Fibroblast of lung (primary cell): ENCODE measurements at regions not wholly inside any gene's neighbourhood (a gene's known extent, or its start where the extent isn't known, plus 50 kb on each side); places are given as distances from the start of the nearest gene placed in this dataset.
"Not testable (repeated sequence)": the region's sequence is repeated elsewhere in the genome, so short reads cannot be mapped to it uniquely, and the experiment has no call there.

Source experiments
- DNase-seq, 2 donors: peaks; one replicate each; pipeline versions ENCODE4 v3.0.0 to v3.0.0-alpha.2; 2010; ENCODE audit warnings: low read depth in 2 of 2
- H2AFZ ChIP-seq: 2 replicates; pipeline ENCODE4 v1.5.1; 2012; ENCODE audit warnings: low read length, control low read depth, inconsistent platforms
- H3K27ac ChIP-seq: 2 replicates; pipeline ENCODE4 v1.5.1; 2011; ENCODE audit warnings: low read length, control low read depth; ENCODE audit not compliant: insufficient read depth
- H3K27me3 ChIP-seq: 2 replicates; pipeline ENCODE4 v1.5.1; 2011; ENCODE audit warnings: mild to moderate bottlenecking, low read length; ENCODE audit not compliant: control insufficient read depth, insufficient read depth
- H3K36me3 ChIP-seq: 2 replicates; pipeline ENCODE4 v1.5.1; 2011; ENCODE audit warnings: low read length; ENCODE audit not compliant: control insufficient read depth, insufficient read depth
- H3K4me1 ChIP-seq: 2 replicates; pipeline ENCODE4 v1.5.1; 2011; ENCODE audit warnings: low read length; ENCODE audit not compliant: control insufficient read depth, insufficient read depth; ENCODE audit errors: extremely low read depth
- H3K4me2 ChIP-seq: 2 replicates; pipeline ENCODE4 v1.5.1; 2011; ENCODE audit warnings: low read length, control low read depth; ENCODE audit not compliant: insufficient read depth; ENCODE audit errors: extremely low read depth
- H3K4me3 ChIP-seq, 4 experiments: fragments of 200-600 bp in 1 of 4; sonication (generic) in 1 of 4; replicated peaks in 1 of 4; 2 replicates each; pipeline ENCODE4 v1.5.1; 2011 to 2016; ENCODE audit warnings: low read length in 4 of 4, low read depth in 3 of 4, mild to moderate bottlenecking in 3 of 4, control low read depth in 2 of 4, inconsistent platforms in 1 of 4, mixed read lengths in 1 of 4; ENCODE audit not compliant: insufficient read depth in 1 of 4; ENCODE audit errors: control extremely low read depth in 1 of 4
- H3K79me2 ChIP-seq: 2 replicates; pipeline ENCODE4 v1.5.1; 2012; ENCODE audit warnings: mild to moderate bottlenecking, low read length, inconsistent platforms; ENCODE audit not compliant: control insufficient read depth, insufficient read depth
- H3K9ac ChIP-seq: 2 replicates; pipeline ENCODE4 v1.5.1; 2011; ENCODE audit warnings: mild to moderate bottlenecking, low read length, control low read depth; ENCODE audit not compliant: insufficient read depth
- H3K9me3 ChIP-seq: 2 replicates; pipeline ENCODE4 v1.5.1; 2012; ENCODE audit warnings: low read depth, low read length; ENCODE audit not compliant: control insufficient read depth, insufficient read depth
- H4K20me1 ChIP-seq: 2 replicates; pipeline ENCODE4 v1.5.1; 2011; ENCODE audit warnings: low read length; ENCODE audit not compliant: control insufficient read depth, insufficient read depth; ENCODE audit errors: extremely low read depth
- EZH2 ChIP-seq: IDR thresholded peaks from 2 replicates; pipeline ENCODE4 v1.5.1; 2012; ENCODE audit warnings: low read length, control low read depth, mild to moderate bottlenecking; ENCODE audit errors: missing control alignments
- TF ChIP-seq, protein P1 (sequence below), 2 donors: IDR thresholded peaks in 1 of 2; conservative IDR thresholded peaks in 1 of 2; 1 replicate in 1 of 2; 2 replicates in 1 of 2; pipeline ENCODE4 v1.5.1; 2011 to 2012; ENCODE audit warnings: low read length in 2 of 2, control low read depth in 1 of 2, inconsistent platforms in 1 of 2, low read depth in 1 of 2, mild to moderate bottlenecking in 1 of 2

DNA sequence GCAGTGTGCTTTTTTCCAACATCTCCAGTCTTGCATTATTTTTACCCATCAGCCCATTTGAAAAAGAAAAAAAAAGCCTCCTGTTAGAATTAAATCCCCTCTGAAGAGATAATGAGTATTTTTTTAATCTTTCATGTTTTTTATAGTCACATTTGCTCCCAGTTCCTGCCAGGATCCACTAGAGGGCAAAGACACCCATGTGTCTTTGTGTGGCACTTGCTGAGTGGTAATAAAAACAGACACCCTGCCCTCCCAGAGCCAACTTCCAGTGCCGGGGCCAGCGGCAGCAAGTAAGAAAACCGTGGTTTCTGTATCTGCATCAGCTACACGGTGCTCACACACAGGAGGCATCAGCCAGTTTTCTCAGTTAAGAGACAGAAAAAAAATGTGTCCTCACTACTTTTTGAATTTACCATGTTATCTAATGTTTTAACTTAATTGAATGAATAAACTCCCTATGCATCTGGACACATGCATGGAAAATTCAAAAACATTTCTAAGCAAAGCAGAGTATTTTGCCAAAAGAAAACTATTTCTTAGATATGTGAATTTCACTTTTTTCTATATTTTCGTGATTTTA lies 70.2 kb upstream of the PLEKHG4B start:
- Histone ChIP-seq H3K4me3 (no peak overlapping the region), H4K20me1 (no peaks in the 10 kb centered on the region), H2AFZ (no peak overlapping the region), H3K79me2 (no peaks in the 10 kb centered on the region), H3K27me3 (no peaks in the 10 kb centered on the region), H3K27ac (no peak overlapping the region), H3K9me3 (no peaks in the 10 kb centered on the region), H3K9ac (no peak overlapping the region), H3K4me1 (no peaks in the 10 kb centered on the region), H3K36me3 (no peaks in the 10 kb centered on the region), H3K4me2 (no peak overlapping the region)
- DNase-seq, result peak in 1 of 2 donors; percentile 14
- TF ChIP-seq, protein P1, sequence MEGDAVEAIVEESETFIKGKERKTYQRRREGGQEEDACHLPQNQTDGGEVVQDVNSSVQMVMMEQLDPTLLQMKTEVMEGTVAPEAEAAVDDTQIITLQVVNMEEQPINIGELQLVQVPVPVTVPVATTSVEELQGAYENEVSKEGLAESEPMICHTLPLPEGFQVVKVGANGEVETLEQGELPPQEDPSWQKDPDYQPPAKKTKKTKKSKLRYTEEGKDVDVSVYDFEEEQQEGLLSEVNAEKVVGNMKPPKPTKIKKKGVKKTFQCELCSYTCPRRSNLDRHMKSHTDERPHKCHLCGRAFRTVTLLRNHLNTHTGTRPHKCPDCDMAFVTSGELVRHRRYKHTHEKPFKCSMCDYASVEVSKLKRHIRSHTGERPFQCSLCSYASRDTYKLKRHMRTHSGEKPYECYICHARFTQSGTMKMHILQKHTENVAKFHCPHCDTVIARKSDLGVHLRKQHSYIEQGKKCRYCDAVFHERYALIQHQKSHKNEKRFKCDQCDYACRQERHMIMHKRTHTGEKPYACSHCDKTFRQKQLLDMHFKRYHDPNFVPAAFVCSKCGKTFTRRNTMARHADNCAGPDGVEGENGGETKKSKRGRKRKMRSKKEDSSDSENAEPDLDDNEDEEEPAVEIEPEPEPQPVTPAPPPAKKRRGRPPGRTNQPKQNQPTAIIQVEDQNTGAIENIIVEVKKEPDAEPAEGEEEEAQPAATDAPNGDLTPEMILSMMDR (conservative IDR thresholded peaks at IDR 0.05 in 1 of 2, IDR thresholded peaks at IDR 0.05 in 1 of 2; ENCODE audit: low read depth in 1 of 2, low read length in 2 of 2), result peak; percentile 25 to 42
- TF ChIP-seq EZH2, result no peak

DNA sequence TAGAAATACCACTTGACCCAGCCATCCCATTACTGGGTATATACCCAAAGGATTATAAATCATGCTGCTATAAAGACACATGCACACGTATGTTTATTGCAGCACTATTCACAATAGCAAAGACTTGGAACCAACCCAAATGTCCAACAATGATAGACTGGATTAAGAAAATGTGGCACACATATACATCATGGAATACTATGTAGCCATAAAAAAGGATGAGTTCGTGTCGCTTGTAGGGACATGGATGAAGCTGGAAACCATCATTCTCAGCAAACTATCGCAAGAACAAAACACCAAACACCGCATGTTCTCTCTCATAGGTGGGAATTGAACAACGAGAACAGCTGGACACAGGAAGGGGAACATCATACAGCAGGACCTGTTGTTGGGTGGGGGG lies 68.1 kb upstream of the PLEKHG4B start:
- not testable (repeated sequence) for H3K4me1 ChIP-seq, H4K20me1 ChIP-seq

DNA sequence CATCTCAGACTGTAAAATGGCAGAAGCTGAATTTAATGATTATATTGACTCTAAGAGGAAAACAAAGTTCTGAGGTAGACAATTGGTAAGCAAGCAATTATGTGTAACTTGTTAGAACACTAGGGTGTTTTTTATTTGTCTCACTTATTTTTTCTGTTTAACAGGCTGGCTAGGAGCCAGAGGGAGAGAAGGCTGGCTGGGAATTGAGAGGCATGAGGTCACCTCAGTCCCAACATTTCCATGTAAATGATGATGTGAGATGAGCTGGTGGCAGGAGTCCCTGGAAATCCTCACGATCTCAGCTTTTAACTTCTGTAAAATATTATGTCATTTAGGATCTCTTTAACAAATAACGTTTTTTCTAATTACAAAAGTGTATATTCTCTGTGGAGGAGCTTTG lies 66.9 kb upstream of the PLEKHG4B start:
- not testable (repeated sequence) for H2AFZ ChIP-seq, H3K27me3 ChIP-seq, H3K79me2 ChIP-seq, DNase-seq, H3K36me3 ChIP-seq, H3K9ac ChIP-seq, H3K4me1 ChIP-seq, H3K4me3 ChIP-seq, H3K27ac ChIP-seq, H3K9me3 ChIP-seq, H4K20me1 ChIP-seq, H3K4me2 ChIP-seq

More for the DNA sequence above, 68.1 kb upstream of the PLEKHG4B start:
- not testable (repeated sequence) for H3K9ac ChIP-seq, H3K27ac ChIP-seq, H2AFZ ChIP-seq, DNase-seq, H3K4me3 ChIP-seq, H3K4me2 ChIP-seq, H3K27me3 ChIP-seq, H3K9me3 ChIP-seq, H3K79me2 ChIP-seq, H3K36me3 ChIP-seq

DNA sequence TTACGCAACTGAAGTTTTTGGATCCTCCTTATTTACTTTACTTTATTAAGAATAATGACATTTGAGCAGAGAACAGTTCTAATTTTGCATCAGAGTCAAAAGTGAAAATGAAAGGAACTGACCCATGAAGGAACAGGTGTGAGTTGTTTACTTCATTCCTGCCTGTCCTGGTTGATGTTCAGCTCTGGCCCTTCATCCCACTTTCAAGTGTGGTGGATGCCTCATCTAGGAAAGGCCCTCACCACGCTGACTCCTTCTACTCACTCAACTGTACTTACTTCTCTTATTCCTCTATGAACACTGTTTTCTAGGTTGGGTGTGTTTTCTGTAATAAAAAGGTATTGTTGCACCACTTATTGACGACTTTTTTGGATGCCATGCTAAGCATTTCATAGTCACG lies 61.8 kb upstream of the PLEKHG4B start:
- peaks cover 3% of the 10 kb centered on the region for H3K27me3 ChIP-seq
- H3K36me3 ChIP-seq, result no peaks in the 10 kb centered on the region
- DNase-seq, result no peak

DNA sequence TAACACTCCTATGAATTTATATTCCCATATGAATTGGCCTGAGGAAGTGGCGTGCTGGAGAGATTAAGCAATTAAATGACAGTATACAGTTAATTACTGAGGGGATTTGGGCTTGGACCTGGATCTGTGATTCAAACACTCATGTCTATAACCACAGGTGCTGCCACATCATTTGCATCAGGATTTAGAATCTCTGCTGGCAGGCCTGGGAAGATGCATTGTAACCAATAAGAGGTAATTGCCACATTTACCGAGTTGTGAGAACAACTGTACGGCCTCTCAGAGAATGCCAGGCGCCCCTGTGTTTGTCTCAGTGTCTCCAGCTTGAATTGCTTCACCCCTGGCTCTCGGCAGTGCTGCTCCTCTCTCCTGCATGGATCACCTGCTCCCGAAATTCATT lies 61.4 kb upstream of the PLEKHG4B start:
- H2AFZ ChIP-seq, H3K27me3 ChIP-seq, H3K9ac ChIP-seq, H3K27ac ChIP-seq, H3K4me1 ChIP-seq, H3K4me3 ChIP-seq, DNase-seq, H4K20me1 ChIP-seq, H3K36me3 ChIP-seq, H3K79me2 ChIP-seq, H3K4me2 ChIP-seq, H3K9me3 ChIP-seq: not testable (repeated sequence)

More for the DNA sequence above, 61.8 kb upstream of the PLEKHG4B start:
- Histone ChIP-seq H2AFZ (no peak overlapping the region), H3K9ac (no peak overlapping the region), H3K27ac (no peak overlapping the region), H4K20me1 (no peaks in the 10 kb centered on the region), H3K79me2 (no peaks in the 10 kb centered on the region), H3K4me2 (no peak overlapping the region), H3K9me3 (no peaks in the 10 kb centered on the region), H3K4me3 (no peak overlapping the region), H3K4me1 (no peaks in the 10 kb centered on the region)
- TF ChIP-seq EZH2, result no peak
- TF ChIP-seq, protein P1 (conservative IDR thresholded peaks at IDR 0.05 in 1 of 2, IDR thresholded peaks at IDR 0.05 in 1 of 2; ENCODE audit: low read depth in 1 of 2, low read length in 2 of 2), result no peak
